GM21737 (cell line): ENCODE measurements at regions not wholly inside any gene's neighbourhood (a gene's known extent, or its start where the extent isn't known, plus 50 kb on each side); places are given as distances from the start of the nearest gene placed in this dataset.

Experiments
- ATAC-seq: cut with Tn5 transposase; IDR thresholded peaks from one replicate; pipeline ENCODE4 v1.9.1; 2021; ENCODE audit warnings: mild to moderate bottlenecking, moderate library complexity; ENCODE audit not compliant: unreplicated experiment

DNA sequence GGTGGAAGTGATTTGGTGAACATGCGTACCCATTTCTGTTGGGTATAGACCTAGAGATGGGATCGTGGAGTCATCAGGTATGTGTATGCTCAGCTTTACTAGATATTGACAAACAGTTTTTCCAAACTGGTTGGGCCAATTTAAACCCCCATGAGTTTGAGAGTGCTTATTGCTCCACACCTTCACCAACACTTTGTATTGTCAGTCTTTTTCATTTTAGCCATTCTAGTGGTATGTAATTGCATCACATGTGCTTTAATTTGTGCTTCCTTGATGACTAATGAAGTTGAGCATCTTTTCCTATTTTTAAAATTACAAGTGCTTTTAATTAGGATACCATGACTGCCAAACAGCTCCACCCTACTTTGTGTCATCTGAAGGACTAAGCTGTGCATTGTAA, 158.9 kb upstream of the AKIRIN2 start:
- ATAC-seq, result no peak

DNA sequence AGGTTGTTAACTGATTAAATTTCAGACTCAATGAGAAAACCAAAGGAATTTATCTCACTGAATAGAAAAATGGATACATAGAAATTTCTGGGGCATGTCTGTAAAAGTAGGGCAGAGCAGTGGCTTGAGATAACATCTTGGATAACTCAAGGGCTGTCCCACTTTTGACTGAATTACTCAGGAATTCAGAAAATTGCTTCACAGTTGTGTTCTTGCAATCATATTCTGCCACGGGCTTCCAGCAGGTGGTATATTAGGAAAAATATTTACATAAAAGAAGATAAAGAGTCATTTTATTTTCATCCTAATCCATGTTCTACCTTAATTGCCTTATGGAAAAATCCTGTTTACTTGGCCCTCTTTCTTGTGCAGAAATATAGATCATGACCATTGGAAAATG, 156.4 kb upstream of the AKIRIN2 start:
- no peak for ATAC-seq

DNA sequence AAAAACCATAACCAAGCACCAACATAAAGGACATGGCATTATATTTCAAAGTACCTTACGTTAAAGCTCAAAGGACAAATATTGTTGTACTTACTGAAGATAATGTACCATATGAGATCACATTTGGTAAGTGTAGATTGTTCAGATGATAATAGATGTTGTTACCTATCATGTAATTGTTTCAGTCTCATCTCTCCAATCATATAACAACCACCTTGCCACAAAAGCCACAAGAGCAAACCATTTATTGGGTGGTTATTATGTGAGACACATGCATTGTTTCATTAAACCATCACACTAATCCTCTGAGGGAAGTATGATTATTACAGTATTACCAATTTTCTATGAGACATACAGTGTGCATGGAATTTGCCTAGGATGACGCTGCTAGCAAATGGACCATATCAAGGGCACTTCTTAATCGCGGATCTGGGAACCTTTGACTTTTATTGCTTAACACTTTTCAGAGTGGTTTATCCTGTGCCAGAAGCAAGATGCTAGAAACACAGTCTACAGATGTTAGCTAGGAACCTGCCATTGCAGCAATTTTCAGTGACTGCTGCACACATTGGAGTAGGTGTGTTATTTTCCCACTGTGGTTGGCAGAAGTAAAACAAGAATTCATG, 149.8 kb upstream of the AKIRIN2 start:
- no peak for ATAC-seq

DNA sequence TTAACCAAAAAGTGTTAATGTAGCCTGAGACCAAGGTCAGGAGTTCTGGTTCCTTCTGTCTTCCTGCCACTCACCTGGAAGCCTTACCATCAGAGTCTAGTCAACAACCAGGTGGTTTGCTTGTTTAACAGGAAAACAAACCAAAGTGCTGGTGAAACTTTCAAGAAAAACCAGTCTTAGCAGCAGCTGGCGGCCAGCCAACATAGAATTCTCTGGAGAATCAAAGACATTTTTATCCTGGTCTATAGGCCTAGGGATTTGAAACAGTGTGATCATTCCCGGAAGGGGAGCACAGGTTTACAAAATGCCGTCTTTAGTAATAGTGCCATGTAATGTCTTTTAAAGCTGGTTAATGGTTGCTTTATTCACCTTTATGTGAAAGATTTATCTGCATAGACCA, 146.6 kb upstream of the AKIRIN2 start:
- no peak for ATAC-seq

DNA sequence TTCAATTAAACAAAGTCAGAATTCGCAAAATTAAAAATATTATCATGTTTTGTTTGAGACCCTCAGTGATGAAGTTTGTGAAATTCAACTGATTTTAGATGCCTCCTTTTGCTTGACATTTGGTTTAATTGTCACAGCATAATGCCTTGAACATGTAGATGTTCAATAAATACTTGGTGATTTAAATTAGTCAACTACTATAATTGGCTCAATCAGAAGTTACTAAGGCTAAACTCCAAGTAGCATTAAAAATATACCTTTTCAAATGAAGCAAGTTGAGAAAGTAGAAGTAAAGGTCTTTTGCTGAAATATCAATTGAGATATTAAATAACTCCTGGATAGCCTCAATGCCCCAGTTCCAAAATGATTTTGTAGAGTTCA, 145.8 kb upstream of the AKIRIN2 start:
- ATAC-seq, result no peak

DNA sequence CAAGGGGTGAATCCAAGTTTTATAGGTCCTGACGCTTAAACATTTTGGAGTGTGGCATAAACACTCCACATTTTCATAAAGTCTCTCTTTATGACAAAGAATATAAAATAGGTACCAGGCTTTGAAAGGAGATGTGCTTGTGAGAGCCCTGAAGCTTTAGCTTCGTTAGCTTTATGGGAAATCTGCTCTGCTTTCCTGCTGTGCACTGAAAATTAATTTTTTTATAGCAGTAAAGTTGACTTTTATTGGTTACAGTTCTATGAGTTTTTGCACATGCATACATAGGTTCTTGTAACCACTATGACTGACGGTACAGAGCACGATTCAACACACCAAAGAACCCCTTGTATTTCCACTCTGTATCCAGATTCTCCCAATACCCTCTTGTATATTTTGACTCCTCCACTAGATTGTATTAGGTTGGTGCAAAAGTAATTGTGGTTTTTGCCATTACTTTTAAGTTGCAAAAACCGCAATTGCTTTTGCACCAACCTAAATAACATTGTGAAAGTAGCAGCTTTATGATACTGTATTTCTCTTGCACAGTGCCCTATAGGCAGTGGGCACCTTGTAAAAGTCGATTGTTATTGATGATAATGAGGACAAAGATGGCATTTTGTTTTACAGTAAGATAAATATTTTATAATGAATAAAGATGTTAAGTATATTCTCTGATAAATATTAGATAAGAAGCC, 145.2 kb upstream of the AKIRIN2 start:
- ATAC-seq, result no peak

DNA sequence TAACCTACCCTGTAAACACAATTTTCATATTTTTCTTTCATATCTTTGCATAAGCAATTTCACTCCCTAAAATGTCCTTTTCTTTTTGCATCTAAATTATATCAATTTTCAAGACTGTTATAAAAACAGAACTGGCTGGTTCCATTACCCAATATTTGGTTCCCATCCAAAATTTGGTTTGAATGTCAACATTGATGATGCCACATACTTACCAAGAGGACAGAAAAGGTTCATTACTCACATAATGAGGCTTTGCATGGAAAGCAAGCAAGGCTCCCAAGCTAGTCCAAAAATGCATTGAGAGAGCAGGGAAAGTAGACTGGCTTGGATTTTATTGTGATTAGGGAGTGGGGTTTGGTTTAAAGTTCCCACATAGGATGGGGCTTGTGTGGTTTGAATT, 144.4 kb upstream of the AKIRIN2 start:
- no peak for ATAC-seq

DNA sequence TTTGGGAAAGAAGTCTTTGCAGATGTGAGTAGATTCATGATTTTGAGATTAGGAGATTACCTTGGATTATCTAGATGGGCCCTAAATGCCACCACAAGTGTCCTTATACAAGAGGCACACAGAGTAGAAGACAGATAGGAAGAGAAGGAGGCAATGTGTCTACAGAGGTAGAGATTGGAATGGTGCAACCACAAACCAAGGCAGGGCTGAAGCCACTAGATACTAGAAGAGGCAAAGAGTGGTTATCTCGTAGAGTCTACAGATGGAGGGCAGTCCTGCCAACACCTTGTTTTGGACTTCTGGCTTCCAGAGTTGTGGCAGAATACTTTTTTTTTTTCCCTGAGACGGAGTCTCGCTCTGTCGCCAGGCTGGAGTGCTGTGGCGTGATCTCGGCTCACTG, 138.3 kb upstream of the AKIRIN2 start:
- ATAC-seq, result no peak

DNA sequence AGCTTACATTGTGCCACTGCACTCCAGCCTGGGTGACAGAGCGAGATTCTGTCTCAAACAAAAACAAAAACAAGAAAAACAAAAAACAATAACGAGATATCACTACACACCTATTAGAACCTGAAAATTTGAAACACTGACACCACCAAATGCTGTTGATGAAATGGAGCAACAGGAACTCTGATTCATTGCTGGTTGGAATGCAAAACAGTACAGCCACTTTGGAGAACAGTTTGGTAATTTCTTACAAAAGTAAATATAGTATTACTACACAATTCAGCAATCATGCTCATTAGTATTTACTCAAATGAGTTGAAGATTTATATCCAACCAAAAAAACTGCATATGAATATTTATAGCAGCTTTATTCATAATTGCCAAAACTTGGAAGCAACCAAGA, 135.8 kb upstream of the AKIRIN2 start:
- no peak for ATAC-seq

DNA sequence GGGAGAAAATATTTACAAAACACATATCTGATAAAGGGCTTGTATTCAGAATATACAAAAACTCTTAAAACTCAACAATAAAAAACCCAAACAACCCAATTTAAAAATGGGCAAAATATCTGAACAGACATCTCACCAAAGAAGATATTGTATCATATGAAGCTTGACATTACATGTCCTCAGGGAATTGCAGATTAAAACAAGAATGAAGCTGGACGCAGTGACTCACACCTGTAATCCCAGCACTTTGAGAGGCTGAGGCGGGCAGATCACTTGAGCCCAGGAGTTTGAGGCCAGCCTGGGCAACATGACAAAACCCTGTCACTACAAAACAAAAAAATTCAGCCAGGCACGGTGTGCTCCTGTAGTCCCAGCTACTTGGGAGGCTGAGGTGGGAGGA, 135.4 kb upstream of the AKIRIN2 start:
- ATAC-seq, result no peak

DNA sequence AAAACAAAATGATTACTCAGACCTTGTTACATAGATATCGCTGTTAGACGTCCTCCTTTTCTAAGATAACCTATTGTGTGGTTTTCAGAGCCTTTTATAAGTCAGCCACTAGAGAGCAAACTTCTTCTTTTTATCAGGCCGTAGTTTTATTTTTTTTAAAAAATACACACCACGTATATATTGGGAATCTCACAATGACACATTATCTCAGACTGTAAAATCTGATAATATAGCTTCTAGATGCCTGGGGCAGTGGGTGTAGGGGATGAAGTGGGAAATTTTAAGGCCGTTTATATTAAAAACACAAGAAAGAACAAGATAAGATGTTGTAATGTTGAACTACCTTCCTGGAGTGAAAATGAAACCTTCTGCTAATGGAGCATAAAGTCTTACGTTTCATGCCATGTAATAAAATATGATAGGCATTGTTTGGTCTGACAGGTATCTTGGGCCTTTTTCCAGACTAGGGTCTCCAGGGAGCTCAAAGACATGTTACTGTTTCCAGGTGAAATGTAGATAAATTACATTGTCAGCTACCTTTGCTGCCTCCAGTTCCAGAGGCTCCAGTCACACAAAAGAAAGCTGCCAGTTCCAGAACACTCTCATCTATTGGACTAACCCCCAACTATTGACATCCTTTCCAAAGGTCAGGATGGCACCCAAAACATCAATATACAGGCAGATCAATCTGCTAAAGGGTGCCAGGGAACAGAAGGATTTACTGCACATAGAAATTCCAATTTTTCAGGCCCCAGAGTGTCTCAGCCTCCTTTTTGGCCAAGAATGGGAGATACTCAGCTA, 130.2 kb upstream of the AKIRIN2 start:
- ATAC-seq, result no peak

DNA sequence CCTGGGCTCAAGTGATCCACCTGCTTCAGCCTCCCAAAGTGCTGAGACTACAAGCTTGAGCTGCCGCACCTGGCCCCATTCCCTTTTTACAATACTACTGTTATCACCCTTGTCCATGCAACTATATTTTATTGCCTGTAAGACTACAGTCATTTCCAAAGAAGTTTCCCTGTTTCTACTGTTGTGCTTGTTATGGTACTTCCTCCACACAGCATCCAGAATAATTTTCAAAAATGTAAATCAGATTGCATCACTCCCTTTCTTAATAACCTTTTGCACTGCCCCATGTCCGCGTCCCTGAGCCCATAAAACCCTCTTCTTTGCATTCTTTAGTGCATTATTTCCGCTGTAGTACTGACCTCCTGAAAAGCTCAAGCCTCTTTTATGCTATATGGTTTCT, 128.9 kb upstream of the AKIRIN2 start:
- no peak for ATAC-seq

DNA sequence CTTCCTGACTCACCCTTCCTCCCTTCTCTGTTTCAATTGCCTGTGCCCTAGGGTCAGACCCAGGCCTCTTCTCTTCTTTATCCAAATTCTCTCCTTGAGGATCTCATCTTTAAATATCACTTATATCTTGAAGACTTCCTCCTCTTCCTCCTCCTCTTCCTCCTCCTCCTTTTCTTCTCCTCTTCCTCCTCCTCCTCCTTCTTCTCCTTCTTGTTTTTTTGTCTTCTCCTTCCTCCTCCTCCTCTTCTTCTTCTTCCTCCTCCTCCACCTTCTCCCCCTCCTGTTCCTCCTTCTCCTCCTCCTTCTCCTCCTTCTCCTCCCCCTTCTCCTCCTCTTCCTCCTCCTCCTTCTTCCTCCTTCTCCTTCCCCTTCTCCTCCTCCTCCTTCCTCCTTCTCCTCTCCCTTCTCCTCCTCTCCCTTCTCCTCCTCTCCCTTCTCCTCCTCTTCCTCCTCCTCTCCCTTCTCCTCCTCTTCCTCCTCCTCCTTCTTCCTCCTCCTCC, 127.6 kb upstream of the AKIRIN2 start:
- no peak for ATAC-seq

DNA sequence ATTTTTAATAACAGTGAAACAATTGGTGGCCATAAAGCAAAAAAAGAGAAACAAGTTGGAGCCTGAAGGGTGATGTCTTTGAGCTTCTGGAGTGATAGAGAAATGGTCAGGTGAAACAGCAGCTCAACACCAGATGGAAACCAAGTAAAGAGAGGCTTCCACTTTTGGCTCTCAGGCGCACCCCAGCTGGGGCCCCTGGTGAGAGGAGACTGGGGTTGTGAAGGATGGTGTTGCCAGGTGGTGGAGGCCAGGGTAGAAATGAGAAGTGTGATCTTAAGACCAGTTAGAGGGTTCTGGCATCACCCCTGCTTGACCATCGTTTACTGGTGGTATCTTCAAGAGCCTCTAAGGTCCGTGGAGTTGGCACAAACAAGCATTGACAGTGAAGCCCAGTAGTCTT, 126.0 kb upstream of the AKIRIN2 start:
- ATAC-seq, result no peak

DNA sequence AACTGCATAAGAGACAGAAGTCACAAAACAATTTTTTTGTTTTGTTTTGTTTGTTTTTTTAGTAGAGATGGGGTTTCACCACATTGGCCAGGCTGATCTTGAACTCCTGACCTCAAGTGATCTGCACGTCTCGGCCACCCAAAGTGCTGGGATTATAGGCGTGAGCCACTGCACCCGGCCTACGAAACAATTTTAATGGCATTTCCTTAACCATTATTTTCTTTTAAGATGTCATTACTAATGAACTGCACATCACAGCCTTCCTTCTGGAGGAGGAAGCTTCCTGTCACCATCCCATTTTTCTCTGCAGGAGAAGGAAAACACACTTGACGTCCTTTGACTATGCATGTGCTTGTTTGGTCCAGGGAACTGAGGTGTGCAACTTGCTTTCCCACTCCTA, 125.3 kb upstream of the AKIRIN2 start:
- ATAC-seq, result no peak

DNA sequence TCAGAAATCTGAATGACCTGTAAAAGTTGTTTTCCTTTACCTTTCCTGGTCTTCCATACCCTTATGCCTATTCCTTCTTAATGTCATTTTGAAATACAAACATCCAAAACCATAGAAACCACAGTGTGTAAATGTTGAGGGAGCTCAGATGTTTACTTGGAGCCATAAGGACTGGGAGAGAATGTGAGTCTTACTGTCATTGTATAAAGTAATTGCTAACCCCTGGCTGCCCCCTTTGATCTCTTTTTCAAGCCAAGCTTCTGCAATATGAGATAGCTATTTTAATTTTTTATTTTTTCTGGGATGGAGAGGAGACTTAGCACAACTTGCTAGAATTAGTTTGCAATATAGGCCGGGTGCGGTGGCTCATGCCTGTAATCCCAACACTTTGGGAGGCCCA, 124.4 kb upstream of the AKIRIN2 start:
- no peak for ATAC-seq

DNA sequence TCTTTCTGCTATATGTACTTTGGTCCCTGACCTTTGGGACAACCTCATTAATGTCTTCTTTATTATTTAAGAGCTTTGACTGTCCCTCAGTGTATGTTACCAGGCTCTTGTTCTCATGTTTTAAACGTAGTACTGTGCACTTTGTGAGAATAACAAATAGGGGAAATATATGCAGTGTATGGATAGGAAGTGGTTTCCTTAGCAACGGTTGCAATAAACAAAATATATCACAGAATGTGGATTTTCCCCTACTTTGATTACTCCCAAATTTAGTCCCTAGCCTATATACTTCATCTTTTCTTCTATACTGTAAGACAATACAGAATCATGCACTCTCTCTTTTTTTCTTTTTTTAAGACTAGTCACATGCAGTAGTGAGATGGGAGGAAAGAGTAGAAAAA, 123.8 kb upstream of the AKIRIN2 start:
- no peak for ATAC-seq

DNA sequence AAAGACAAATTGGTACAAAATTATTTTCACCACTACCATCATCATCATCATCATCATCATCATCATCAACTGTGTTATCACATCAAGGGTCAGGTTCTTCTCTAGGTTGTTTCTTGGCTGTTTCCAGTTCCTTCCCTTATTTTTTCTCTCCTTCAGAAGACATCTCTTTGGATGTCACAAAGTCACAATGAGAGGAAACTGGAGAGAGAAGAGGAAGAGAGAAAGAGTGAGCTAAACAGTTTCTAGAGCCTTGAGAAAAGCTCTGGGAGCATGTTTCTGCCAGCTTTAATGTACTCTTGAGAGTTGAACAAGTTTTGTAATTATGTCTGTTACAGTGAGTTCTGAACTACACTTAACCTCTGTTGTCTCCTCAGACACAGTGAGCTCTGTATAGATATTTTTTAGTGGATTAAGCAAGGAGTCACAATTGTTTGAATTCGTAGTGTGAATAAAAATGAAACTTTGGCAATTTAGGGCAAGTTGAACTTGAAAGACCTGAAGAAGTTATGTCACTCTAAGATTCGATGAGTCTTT, 123.0 kb upstream of the AKIRIN2 start:
- no peak for ATAC-seq

DNA sequence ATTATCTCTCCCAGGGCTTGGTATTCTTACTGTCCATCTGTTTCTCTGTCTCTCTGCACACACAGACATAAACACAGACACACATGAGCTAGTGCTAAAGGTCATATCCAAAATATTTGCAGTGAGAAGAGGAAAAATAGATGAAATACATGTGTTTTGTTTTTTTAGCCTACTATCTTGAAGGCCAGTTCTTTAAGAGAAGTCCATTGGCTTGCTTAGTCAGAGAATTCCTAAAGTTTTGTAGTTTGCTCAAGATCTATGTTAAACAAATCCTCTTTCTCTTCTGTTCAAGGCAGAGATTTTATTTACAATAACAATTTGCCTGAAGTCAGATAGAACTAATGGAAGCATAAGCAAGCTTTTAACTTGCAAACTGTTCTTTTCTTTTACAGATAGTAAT, 120.0 kb upstream of the AKIRIN2 start:
- ATAC-seq, result no peak

DNA sequence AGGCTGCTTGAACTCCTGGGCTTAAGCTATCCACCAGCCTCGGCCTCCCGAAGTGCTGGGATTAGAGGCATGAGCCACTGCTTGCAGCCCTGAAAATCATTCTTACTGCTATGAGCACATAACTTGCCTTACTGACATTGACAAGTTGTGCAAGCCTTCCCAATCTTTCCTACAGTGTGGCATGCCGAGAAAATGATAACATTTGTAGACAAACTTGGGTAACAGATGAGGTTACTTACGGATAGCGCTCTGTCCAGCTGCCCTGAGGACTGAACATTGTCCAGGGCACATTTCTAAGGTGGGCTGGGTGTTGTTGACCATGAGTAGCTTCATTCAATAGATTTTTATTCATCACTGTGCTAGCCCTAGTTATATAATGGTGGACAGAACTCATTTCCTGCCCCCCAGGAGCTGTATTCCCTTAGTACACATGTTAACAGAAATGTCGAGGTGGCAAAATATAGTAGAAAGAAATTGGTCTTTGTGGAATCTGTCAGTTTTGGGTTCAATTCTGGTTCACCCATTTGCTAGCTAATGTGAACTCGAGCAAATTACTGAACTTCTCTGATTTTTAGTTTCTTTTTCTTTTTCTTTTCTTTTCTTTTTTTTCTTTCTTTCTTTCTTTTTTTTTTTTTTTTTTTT, 118.4 kb upstream of the AKIRIN2 start:
- no peak for ATAC-seq

DNA sequence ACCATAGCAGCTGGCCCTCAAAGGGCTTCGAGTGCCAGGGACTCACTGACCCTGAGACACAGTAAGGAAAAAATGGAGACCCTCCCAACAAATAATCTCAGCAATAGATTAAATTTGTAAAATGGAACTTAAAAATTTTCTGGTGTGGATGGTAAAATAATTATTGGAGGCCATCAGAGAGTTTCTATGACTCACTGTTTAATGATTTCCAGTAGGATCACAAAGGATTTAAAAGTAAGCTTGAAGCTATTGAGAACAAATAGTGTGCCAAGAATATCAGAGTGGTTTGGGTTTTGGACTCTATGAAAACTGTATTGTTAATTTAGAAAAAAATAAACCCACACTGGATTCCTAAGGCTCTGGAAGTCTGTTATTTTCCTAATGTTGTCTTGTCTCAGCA, 115.2 kb upstream of the AKIRIN2 start:
- no peak for ATAC-seq
